ENCODE measurements at regions not wholly inside any gene's neighbourhood (a gene's known extent, or its start where the extent isn't known, plus 50 kb on each side); places are given as distances from the start of the nearest gene placed in this dataset.
"Not testable (repeated sequence)": the region's sequence is repeated elsewhere in the genome, so short reads cannot be mapped to it uniquely, and the experiment has no call there.

- Histone ChIP-seq H3K27me3 (replicated peaks; ENCODE audit: control insufficient read depth, insufficient read depth, low read length) (no peaks in the 10 kb centered on the region), H3K4me3 (replicated peaks; ENCODE audit: low read depth, low read length) (no peak overlapping the region), H3K36me3 (ENCODE audit: control insufficient read depth, insufficient read depth, low read length) (no peaks in the 10 kb centered on the region)
- DNase-seq (ENCODE audit: extremely low read depth, insufficient read length) = no peak
- TF ChIP-seq CTCF (IDR thresholded peaks at IDR 0.05; ENCODE audit: insufficient read depth, low read length, poor library complexity, severe bottlenecking) = no peak
Observed at GRCh38 chr6:81962198-81962597, 209.7 kb upstream of the TENT5A start.

GRCh38 chr6:81950877-81951276 lies 198.4 kb upstream of the TENT5A start:
- H3K4me3 ChIP-seq (replicated peaks; ENCODE audit: low read depth, low read length) = no peak overlapping the region
- DNase-seq (ENCODE audit: extremely low read depth, insufficient read length) = no peak
- H3K36me3 ChIP-seq (ENCODE audit: control insufficient read depth, insufficient read depth, low read length) = no peaks in the 10 kb centered on the region
- H3K27me3 ChIP-seq (replicated peaks; ENCODE audit: control insufficient read depth, insufficient read depth, low read length) = no peaks in the 10 kb centered on the region
- TF ChIP-seq CTCF (IDR thresholded peaks at IDR 0.05; ENCODE audit: insufficient read depth, low read length, poor library complexity, severe bottlenecking) = no peak

GRCh38 chr6:81948861-81949260 lies 196.4 kb upstream of the TENT5A start:
- H3K36me3 ChIP-seq (ENCODE audit: control insufficient read depth, insufficient read depth, low read length) = no peaks in the 10 kb centered on the region
- DNase-seq (ENCODE audit: extremely low read depth, insufficient read length) = no peak
- H3K4me3 ChIP-seq (replicated peaks; ENCODE audit: low read depth, low read length) = no peak overlapping the region
- H3K27me3 ChIP-seq (replicated peaks; ENCODE audit: control insufficient read depth, insufficient read depth, low read length) = no peaks in the 10 kb centered on the region
- no peak for TF ChIP-seq CTCF (IDR thresholded peaks at IDR 0.05; ENCODE audit: insufficient read depth, low read length, poor library complexity, severe bottlenecking)

- H3K36me3 ChIP-seq (ENCODE audit: control insufficient read depth, insufficient read depth, low read length); H3K27me3 ChIP-seq (replicated peaks; ENCODE audit: control insufficient read depth, insufficient read depth, low read length); H3K4me3 ChIP-seq (replicated peaks; ENCODE audit: low read depth, low read length); DNase-seq (ENCODE audit: extremely low read depth, insufficient read length): not testable (repeated sequence)
Observed at GRCh38 chr6:81948196-81948595, 195.7 kb upstream of the TENT5A start.

- no peaks in the 10 kb centered on the region for H3K27me3 ChIP-seq (replicated peaks; ENCODE audit: control insufficient read depth, insufficient read depth, low read length)
- no peak for TF ChIP-seq CTCF (IDR thresholded peaks at IDR 0.05; ENCODE audit: insufficient read depth, low read length, poor library complexity, severe bottlenecking)
- H3K4me3 ChIP-seq (replicated peaks; ENCODE audit: low read depth, low read length) = no peak overlapping the region
- no peaks in the 10 kb centered on the region for H3K36me3 ChIP-seq (ENCODE audit: control insufficient read depth, insufficient read depth, low read length)
- DNase-seq (ENCODE audit: extremely low read depth, insufficient read length) = no peak
Observed at GRCh38 chr6:81944661-81945060, 192.2 kb upstream of the TENT5A start.

GRCh38 chr6:81942842-81943241 lies 190.4 kb upstream of the TENT5A start:
- H3K27me3 ChIP-seq (replicated peaks; ENCODE audit: control insufficient read depth, insufficient read depth, low read length); H3K36me3 ChIP-seq (ENCODE audit: control insufficient read depth, insufficient read depth, low read length); H3K4me3 ChIP-seq (replicated peaks; ENCODE audit: low read depth, low read length); DNase-seq (ENCODE audit: extremely low read depth, insufficient read length): not testable (repeated sequence)

- Histone ChIP-seq H3K4me3 (replicated peaks; ENCODE audit: low read depth, low read length) (no peak overlapping the region), H3K36me3 (ENCODE audit: control insufficient read depth, insufficient read depth, low read length) (no peaks in the 10 kb centered on the region), H3K27me3 (replicated peaks; ENCODE audit: control insufficient read depth, insufficient read depth, low read length) (no peaks in the 10 kb centered on the region)
- no peak for DNase-seq (ENCODE audit: extremely low read depth, insufficient read length)
- no peak for TF ChIP-seq CTCF (IDR thresholded peaks at IDR 0.05; ENCODE audit: insufficient read depth, low read length, poor library complexity, severe bottlenecking)
Observed at GRCh38 chr6:81942067-81942370, 189.5 kb upstream of the TENT5A start.

Data from GM06990 (cell line).